H9 (cell line): ENCODE measurements at regions not wholly inside any gene's neighbourhood (a gene's known extent, or its start where the extent isn't known, plus 50 kb on each side); places are given as distances from the start of the nearest gene placed in this dataset.

Experiments used
- DNase-seq: peaks from one replicate; pipeline ENCODE4 v3.0.0-alpha.2; 2017
- H2AFZ ChIP-seq: one replicate; pipeline ENCODE4 v1.6.1; 2013; ENCODE audit warnings: mild to moderate bottlenecking, low read length, control low read depth, moderate library complexity
- H2AK5ac ChIP-seq: 2 replicates; pipeline ENCODE4 v1.6.1; 2013; ENCODE audit warnings: low read length, control low read depth, mixed read lengths; ENCODE audit not compliant: insufficient read length
- H2BK120ac ChIP-seq: one replicate; pipeline ENCODE4 v1.6.1; 2013; ENCODE audit warnings: low read depth, mild to moderate bottlenecking, low read length, control low read depth, inconsistent platforms; ENCODE audit not compliant: poor library complexity, severe bottlenecking
- H2BK12ac ChIP-seq: 2 replicates; pipeline ENCODE4 v1.6.1; 2013; ENCODE audit warnings: low read length, control low read depth, mixed read lengths, low read depth; ENCODE audit not compliant: insufficient read length
- H2BK15ac ChIP-seq: 2 replicates; pipeline ENCODE4 v1.6.1; 2013; ENCODE audit warnings: low read depth, low read length, control low read depth
- H2BK20ac ChIP-seq: one replicate; pipeline ENCODE4 v1.6.1; 2013; ENCODE audit warnings: low read depth, mild to moderate bottlenecking, low read length, control low read depth, inconsistent platforms; ENCODE audit not compliant: poor library complexity, severe bottlenecking
- H2BK5ac ChIP-seq: 2 replicates; pipeline ENCODE4 v1.6.1; 2013; ENCODE audit warnings: low read length, control low read depth, mixed read lengths; ENCODE audit not compliant: insufficient read length
- H3K14ac ChIP-seq: 2 replicates; pipeline ENCODE4 v1.6.1; 2013; ENCODE audit warnings: low read length, control low read depth; ENCODE audit not compliant: insufficient read depth
- H3K18ac ChIP-seq: 2 replicates; pipeline ENCODE4 v1.6.1; 2013; ENCODE audit warnings: low read depth, mild to moderate bottlenecking, mixed read lengths, low read length, control low read depth; ENCODE audit not compliant: insufficient read length
- H3K23ac ChIP-seq: 2 replicates; pipeline ENCODE4 v1.6.1; 2013; ENCODE audit warnings: low read length, control low read depth, mixed read lengths, low read depth; ENCODE audit not compliant: insufficient read length
- H3K23me2 ChIP-seq: 2 replicates; pipeline ENCODE4 v1.6.1; 2013; ENCODE audit warnings: low read depth, mild to moderate bottlenecking, mixed read lengths, low read length, control low read depth; ENCODE audit not compliant: insufficient read length, poor library complexity, severe bottlenecking
- H3K27ac ChIP-seq: 2 replicates; pipeline ENCODE4 v1.5.1; 2013; ENCODE audit warnings: low read length, control low read depth, mixed read lengths, low read depth; ENCODE audit not compliant: insufficient read length
- H3K27me3 ChIP-seq: 2 replicates; pipeline ENCODE4 v1.6.1; 2013; ENCODE audit warnings: low read length, control low read depth, inconsistent platforms; ENCODE audit not compliant: insufficient read depth
- H3K4ac ChIP-seq: 2 replicates; pipeline ENCODE4 v1.6.1; 2013; ENCODE audit warnings: low read depth, mild to moderate bottlenecking, control low read depth, inconsistent platforms, low read length, moderate library complexity
- H3K4me1 ChIP-seq: 2 replicates; pipeline ENCODE4 v1.6.1; 2013; ENCODE audit warnings: low read length, control low read depth, inconsistent platforms; ENCODE audit not compliant: insufficient read depth
- H3K4me2 ChIP-seq: 2 replicates; pipeline ENCODE4 v1.6.1; 2013; ENCODE audit warnings: low read length, control low read depth, mixed read lengths; ENCODE audit not compliant: insufficient read length, insufficient read depth
- H3K56ac ChIP-seq: 2 replicates; pipeline ENCODE4 v1.6.1; 2013; ENCODE audit warnings: low read depth, mild to moderate bottlenecking, mixed read lengths, low read length, control low read depth; ENCODE audit not compliant: insufficient read length
- H3K79me1 ChIP-seq: 2 replicates; pipeline ENCODE4 v1.6.1; 2013; ENCODE audit warnings: low read depth, mild to moderate bottlenecking, moderate library complexity, low read length, control low read depth, inconsistent platforms; ENCODE audit not compliant: insufficient read depth, poor library complexity, severe bottlenecking
- H3K79me2 ChIP-seq: 2 replicates; pipeline ENCODE4 v1.6.1; 2013; ENCODE audit warnings: low read length, control low read depth, inconsistent platforms; ENCODE audit not compliant: insufficient read depth
- H3K9ac ChIP-seq: 2 replicates; pipeline ENCODE4 v1.6.1; 2013; ENCODE audit warnings: low read length, control low read depth, mixed read lengths; ENCODE audit not compliant: insufficient read length; ENCODE audit errors: extremely low read depth
- H3K9me3 ChIP-seq: one replicate; pipeline ENCODE4 v1.6.1; 2013; ENCODE audit warnings: low read depth, low read length, inconsistent platforms; ENCODE audit not compliant: control insufficient read depth
- H3T11ph ChIP-seq: one replicate; pipeline ENCODE4 v1.6.1; 2013; ENCODE audit warnings: mild to moderate bottlenecking, low read length, control low read depth, inconsistent platforms
- H4K20me1 ChIP-seq: one replicate; pipeline ENCODE4 v1.6.1; 2013; ENCODE audit not compliant: control insufficient read depth, insufficient read length, insufficient read depth
- H4K5ac ChIP-seq: 2 replicates; pipeline ENCODE4 v1.6.1; 2013; ENCODE audit warnings: low read depth, mild to moderate bottlenecking, mixed read lengths, low read length, control low read depth; ENCODE audit not compliant: insufficient read length
- H4K8ac ChIP-seq: replicated peaks from 2 replicates; pipeline ENCODE4 v1.6.1; 2013; ENCODE audit warnings: low read length, control low read depth, mixed read lengths, low read depth; ENCODE audit not compliant: insufficient read length
- H4K91ac ChIP-seq: 2 replicates; pipeline ENCODE4 v1.6.1; 2013; ENCODE audit warnings: low read depth, mild to moderate bottlenecking, moderate library complexity, mixed read lengths, low read length, control low read depth; ENCODE audit not compliant: insufficient read length
- H3K27ac Mint-ChIP-seq, 3 experiments: 2 replicates in 2 of 3; 3 replicates in 1 of 3; pipeline ENCODE4 v1.8.0; 2020 to 2021; ENCODE audit warnings: mixed read lengths in 3 of 3, mild to moderate bottlenecking in 1 of 3, moderate library complexity in 1 of 3
- H3K27me3 Mint-ChIP-seq: 2 replicates; pipeline ENCODE4 v1.8.0; 2021; ENCODE audit warnings: low read depth, mild to moderate bottlenecking, moderate library complexity, mixed read lengths
- H3K36me3 Mint-ChIP-seq, 3 experiments: 2 replicates in 2 of 3; 3 replicates in 1 of 3; pipeline ENCODE4 v1.8.0; 2020 to 2021; ENCODE audit warnings: low read depth in 3 of 3, mixed read lengths in 3 of 3; ENCODE audit not compliant: insufficient read depth in 1 of 3
- H3K4me1 Mint-ChIP-seq, 2 experiments: 2 replicates each; pipeline ENCODE4 v1.8.0; 2020; ENCODE audit warnings: mixed read lengths in 2 of 2
- H3K4me3 Mint-ChIP-seq, 2 experiments: 2 replicates in 1 of 2; 3 replicates in 1 of 2; pipeline ENCODE4 v1.8.0; 2020 to 2021; ENCODE audit warnings: mild to moderate bottlenecking in 2 of 2, mixed read lengths in 2 of 2, moderate library complexity in 1 of 2
- H3K9me3 Mint-ChIP-seq, 2 experiments: 2 replicates in 1 of 2; 3 replicates in 1 of 2; pipeline ENCODE4 v1.8.0; 2020; ENCODE audit warnings: mild to moderate bottlenecking in 2 of 2, mixed read lengths in 2 of 2, moderate library complexity in 1 of 2
- WGBS: extraction: QIAGEN DNeasy Blood & Tissue Kit; methylation state at CpG from one replicate; pipeline ENCODE4 v1.1.7; 2013; ENCODE audit warnings: missing lambda C conversion rate, low lambda C conversion rate, mixed read lengths; ENCODE audit not compliant: insufficient read length; ENCODE audit errors: extremely low coverage; 5-methylcytosine and 5-hydroxymethylcytosine counted together
- TF ChIP-seq, protein P1 (sequence below): fragments of 200-600 bp; sonication (generic); conservative IDR thresholded peaks from 3 replicates; pipeline ENCODE4 v1.8.0; 2021; ENCODE audit warnings: antibody characterized with exemption, mild to moderate bottlenecking

DNA sequence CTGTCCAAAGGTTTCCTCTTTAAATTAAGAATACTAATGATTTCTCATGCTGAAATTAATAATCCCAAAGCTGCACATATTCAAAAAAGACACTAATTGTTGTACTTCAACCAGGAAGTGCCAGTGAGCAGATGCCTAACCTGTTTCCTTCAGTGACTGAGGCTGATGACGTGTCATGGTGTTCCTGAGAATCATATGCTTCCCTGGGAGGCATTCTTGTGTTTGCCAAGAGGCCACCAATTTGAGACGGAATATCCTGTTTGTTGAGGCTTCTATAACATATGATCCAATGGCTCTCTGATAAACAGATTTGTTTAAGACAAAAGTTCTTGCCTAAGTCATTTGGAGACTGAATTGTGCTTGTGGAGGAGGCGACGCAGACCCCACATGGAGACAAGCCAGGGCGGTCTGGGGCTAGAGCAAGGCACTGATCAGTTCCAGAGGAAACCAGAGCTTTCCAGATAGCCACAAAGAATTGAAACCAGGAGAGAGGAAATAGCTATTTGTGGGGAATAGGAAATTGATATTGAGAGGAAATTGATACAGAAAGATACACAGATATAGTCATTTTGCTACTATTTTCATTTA is 66.4 kb upstream of the ZNF608 start:
- H3K79me1 ChIP-seq: no peaks in the 10 kb centered on the region
- no peak overlapping the region for H3K14ac ChIP-seq
- no peak overlapping the region for H2BK20ac ChIP-seq
- Mint-ChIP-seq H3K9me3 (no peaks in the 10 kb centered on the region), H3K27ac (no peak overlapping the region), H3K4me3 (no peak overlapping the region), H3K4me1 (peaks cover 13 to 14% of the 10 kb centered on the region in 2 experiments), H3K27me3 (no peaks in the 10 kb centered on the region), H3K36me3 (no peaks in the 10 kb centered on the region)
- H3K79me2 ChIP-seq: no peaks in the 10 kb centered on the region
- no peak overlapping the region for H4K8ac ChIP-seq
- H3K4me2 ChIP-seq: no peak overlapping the region
- no peak overlapping the region for H3K27ac ChIP-seq
- no peaks in the 10 kb centered on the region for H3K9me3 ChIP-seq
- H3K27me3 ChIP-seq: no peaks in the 10 kb centered on the region
- H2AK5ac ChIP-seq: no peak overlapping the region
- no peaks in the 10 kb centered on the region for H4K20me1 ChIP-seq
- H3K18ac ChIP-seq: no peak overlapping the region
- TF ChIP-seq, protein P1, sequence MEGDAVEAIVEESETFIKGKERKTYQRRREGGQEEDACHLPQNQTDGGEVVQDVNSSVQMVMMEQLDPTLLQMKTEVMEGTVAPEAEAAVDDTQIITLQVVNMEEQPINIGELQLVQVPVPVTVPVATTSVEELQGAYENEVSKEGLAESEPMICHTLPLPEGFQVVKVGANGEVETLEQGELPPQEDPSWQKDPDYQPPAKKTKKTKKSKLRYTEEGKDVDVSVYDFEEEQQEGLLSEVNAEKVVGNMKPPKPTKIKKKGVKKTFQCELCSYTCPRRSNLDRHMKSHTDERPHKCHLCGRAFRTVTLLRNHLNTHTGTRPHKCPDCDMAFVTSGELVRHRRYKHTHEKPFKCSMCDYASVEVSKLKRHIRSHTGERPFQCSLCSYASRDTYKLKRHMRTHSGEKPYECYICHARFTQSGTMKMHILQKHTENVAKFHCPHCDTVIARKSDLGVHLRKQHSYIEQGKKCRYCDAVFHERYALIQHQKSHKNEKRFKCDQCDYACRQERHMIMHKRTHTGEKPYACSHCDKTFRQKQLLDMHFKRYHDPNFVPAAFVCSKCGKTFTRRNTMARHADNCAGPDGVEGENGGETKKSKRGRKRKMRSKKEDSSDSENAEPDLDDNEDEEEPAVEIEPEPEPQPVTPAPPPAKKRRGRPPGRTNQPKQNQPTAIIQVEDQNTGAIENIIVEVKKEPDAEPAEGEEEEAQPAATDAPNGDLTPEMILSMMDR: no peak
- no peak overlapping the region for H2BK5ac ChIP-seq
- no CpG with 5 or more reads among the region's 5 CpGs for WGBS
- H4K91ac ChIP-seq: no peak overlapping the region
- no peak overlapping the region for H2BK120ac ChIP-seq
- H3K4me1 ChIP-seq: no peaks in the 10 kb centered on the region; the same call in 1 of the 2 replicates
- H3T11ph ChIP-seq: no peak overlapping the region
- no peaks in the 10 kb centered on the region for H3K23me2 ChIP-seq
- H3K23ac ChIP-seq: no peak overlapping the region
- H2BK15ac ChIP-seq: no peak overlapping the region
- no peak overlapping the region for H3K56ac ChIP-seq
- H3K4ac ChIP-seq: no peak overlapping the region
- no peak overlapping the region for H2AFZ ChIP-seq
- no peak overlapping the region for H4K5ac ChIP-seq
- no peak for DNase-seq
- H2BK12ac ChIP-seq: no peak overlapping the region
- H3K9ac ChIP-seq: no peak overlapping the region
